NCI-H82 (cell line): ENCODE measurements at regions not wholly inside any gene's neighbourhood (a gene's known extent, or its start where the extent isn't known, plus 50 kb on each side); places are given as distances from the start of the nearest gene placed in this dataset.
"Not testable (repeated sequence)": the region's sequence is repeated elsewhere in the genome, so short reads cannot be mapped to it uniquely, and the experiment has no call there.

ENCODE experiments used
- DNase-seq: peaks from one replicate; lab custom pipeline; 2025; lab: John Stamatoyannopoulos, UW

GRCh38 chr5:2862176-2862575, 110.7 kb upstream of the IRX2 start:
- not testable (repeated sequence) for DNase-seq

GRCh38 chr5:2861605-2862004, 110.1 kb upstream of the IRX2 start:
- DNase-seq, result no peak

DNA sequence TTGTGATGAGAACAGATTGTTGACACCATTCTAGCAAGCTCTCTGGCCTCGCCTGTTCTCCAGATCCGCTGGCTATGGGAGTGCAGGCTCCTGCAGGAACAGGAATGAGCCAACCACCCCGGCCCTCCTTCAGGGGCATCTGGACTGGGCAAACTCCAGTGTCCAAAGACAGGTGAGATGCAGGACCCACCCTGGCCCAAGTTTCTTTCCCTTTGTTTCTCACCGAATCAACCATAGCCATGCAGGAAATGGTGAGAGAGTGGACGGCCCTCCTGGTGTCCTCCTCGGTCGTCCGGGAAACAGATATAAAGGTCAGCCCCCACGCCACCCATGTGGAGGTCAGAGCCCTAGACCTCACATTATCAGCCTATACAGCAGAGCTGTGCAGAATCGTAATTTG, 108.6 kb upstream of the IRX2 start:
- no peak for DNase-seq

DNA sequence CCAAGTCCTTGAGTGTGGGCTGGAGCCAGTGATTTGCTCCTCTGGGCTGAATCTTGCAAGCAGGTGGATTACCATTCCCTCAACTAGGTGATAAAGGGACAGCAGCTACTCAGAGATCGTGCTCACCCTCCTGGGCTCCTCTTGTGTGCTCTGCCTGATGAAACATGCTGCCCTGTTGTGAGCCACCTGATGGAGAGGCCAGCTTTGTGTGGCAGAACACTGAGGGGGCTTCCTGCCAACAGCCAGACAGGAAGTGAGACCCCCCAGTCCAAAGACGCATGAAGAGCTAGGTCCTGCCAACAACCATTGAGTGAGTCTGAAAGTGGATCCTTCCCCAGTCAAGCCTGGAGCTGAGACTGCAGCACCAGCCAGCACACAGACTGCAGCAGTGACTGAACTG, 106.4 kb upstream of the IRX2 start:
- DNase-seq, result no peak

- no peak for DNase-seq
Measured at GRCh38 chr5:2856206-2856605, 104.7 kb upstream of the IRX2 start.

GRCh38 chr5:2852446-2852845, 101.0 kb upstream of the IRX2 start:
- no peak for DNase-seq

GRCh38 chr5:2851895-2852294, 100.4 kb upstream of the IRX2 start:
- DNase-seq, result no peak

DNA sequence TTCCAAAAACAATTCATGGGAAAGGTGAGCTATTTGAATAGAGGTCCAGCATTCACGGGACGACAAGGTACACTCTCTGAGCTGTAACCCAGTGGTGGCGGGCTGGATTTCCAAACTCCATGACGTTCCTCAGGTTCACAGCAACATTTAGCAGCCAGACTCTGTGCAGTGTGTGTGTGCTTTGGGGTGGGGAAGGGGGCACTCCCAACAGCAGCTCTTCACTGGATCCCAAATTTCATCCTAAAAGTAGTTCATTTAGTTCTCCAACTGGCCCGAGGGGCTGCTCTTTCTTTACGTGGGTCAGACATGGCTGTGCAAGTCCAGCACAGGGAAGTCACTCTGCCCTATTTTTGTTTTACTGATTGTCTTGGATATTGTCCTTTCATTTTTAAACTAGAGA, 98.0 kb upstream of the IRX2 start:
- DNase-seq, result no peak

DNA sequence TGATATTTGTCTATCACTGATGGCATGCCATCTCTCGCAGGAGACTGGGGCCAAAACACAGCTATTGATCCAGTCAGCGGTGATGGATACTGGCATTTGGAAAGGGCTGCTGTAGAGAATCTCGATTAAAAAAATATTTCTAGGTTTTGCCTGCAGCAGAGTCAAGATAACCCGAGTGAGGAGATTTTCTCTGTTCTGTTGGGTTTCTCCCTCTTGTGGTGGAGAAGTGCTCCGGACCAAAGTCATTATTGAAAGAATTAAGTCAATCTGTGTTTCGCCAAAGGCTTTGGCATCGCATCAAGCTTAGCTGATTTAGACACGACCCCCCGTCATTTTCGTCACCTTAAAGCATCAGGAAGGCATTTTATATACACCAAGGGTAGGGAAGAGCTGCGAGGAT, 97.1 kb upstream of the IRX2 start:
- DNase-seq, result peak; percentile 15

- no peak for DNase-seq
Measured at GRCh38 chr5:2847608-2848007, 96.1 kb upstream of the IRX2 start.

DNA sequence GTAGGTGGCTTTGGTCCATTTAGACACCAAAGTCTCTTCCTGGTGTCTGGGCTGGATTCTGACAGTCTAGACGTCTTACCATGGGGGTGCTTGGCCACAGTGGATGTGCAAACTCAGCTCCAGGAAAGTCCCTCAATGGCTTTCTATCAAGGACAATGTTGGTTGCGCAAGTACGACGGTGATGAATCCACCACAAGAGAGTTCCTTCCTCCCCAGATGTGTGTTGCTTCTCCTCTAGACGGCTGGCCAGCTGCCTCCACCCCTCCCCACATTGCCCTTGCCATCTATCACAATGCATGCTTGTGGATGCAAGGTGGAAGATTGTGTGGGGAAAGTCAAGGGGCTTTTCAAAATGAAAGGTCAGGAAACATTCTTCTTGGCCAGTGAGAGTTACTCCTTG, 89.7 kb upstream of the IRX2 start:
- DNase-seq, result no peak

DNA sequence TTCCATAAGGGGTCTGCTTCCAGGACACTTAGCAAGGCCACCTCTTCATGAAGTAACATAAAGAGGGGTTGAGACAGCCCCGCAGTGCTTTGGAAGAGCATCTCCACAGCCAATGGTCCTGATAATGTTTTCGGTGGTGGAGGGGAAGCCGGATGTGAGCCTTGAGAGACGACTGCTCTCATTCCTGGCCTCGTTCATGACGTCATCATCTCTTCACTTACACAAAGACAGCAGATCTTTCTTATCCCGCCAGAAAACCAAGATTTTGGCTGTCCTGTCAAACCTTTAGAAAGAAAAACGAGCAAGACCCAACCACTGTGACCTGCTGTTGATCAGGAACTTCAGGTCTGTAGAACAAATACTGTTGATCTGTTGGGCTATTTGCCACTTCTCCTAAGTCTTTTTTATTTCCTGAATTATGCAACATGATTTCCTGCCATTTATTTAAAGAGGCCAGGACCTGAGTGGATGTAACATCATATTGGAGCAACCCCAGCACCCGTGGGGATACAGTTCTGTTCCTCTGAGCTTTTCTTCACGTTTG, 89.0 kb upstream of the IRX2 start:
- DNase-seq, result no peak

DNA sequence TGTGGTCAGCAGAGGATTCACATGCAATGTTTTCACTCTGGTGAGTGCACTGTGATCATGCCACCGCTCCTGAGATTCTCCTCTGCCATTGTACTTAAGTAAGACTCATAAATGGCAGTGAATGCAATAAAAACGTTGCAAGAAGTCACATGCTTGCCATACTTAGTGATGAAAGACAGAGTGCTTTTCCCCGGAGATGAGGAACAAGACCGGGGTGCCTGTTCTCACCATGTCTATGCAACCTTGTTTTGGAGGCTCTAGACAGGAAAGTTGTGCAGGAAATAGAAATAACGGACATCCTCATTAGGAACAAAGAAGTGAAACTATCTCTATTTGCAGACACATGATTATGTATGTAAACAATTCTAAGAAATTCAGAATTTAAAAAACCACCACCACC, 84.7 kb upstream of the IRX2 start:
- no peak for DNase-seq

- DNase-seq, result no peak
Measured at GRCh38 chr5:2833556-2833955, 82.1 kb upstream of the IRX2 start.

DNA sequence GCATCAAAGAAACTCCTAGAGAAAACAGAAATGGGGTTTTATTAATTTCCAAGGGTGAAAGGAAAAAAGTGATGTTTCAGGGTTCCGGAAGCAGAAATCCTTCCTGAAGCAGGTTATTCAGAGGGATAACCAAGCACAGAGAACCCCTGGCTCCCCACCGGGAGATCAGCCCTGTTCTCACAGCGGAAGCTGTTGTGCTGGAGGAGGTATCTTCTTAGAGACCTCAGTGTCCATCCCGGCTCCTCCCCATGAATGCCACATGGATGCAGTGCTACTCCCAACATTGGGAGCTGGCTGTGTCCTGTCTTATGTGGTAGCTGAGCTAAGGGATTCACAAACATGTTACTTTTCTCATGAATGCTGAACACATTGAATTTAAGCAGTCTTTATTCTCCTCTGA, 80.9 kb upstream of the IRX2 start:
- DNase-seq, result no peak

- no peak for DNase-seq
Measured at GRCh38 chr5:2829239-2829638, 77.8 kb upstream of the IRX2 start.

DNA sequence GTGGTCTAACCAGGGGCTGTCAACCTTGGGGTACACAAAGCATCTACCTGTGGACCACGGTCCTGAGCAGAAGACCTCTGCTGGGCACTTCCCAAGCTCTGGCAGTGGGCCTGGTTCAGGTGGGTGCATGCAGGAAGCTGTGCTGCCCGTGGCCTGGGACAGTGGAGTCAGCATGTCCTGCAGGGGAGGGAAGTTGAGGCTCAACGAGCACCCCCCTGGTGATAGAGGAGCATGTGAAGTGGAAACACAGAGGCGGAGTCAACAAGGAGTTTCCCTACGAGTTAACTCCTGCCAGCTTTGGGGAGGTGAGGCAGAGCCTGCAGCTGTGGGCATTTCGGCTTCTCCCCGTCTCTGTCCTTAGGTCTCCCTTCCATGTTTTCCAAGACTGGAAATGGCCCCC, 67.5 kb upstream of the IRX2 start:
- no peak for DNase-seq

DNA sequence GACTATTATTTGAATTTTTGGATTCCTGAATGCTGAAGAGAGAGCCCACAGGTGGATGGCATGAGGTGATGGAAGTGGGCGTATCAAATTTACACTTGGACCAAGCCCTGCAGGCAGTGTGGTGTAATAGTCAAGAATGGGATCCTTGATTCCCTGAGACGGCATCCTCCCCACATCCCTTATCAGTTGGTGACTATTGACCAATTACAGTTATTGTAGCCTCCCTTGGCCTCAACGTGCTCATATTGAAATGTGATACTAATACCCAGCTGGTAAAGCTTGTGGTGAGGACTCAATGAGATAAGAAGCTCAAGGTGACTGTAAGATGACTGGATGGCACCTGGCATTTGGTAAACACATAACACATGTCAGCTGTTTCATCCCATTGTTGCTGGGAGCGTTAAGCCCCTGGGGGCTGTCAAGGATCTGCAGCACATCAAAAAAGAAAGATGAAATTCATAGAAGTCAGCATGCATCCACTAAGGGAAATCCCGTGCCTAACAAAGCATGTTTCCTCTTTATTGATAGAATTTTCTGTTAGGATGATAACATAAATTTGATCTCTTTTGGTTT, 65.6 kb upstream of the IRX2 start:
- DNase-seq, result peak; percentile 93

- no peak for DNase-seq
Measured at GRCh38 chr5:2813678-2814077, 62.2 kb upstream of the IRX2 start.

GRCh38 chr5:2810644-2811043, 59.2 kb upstream of the IRX2 start:
- DNase-seq, result no peak

DNA sequence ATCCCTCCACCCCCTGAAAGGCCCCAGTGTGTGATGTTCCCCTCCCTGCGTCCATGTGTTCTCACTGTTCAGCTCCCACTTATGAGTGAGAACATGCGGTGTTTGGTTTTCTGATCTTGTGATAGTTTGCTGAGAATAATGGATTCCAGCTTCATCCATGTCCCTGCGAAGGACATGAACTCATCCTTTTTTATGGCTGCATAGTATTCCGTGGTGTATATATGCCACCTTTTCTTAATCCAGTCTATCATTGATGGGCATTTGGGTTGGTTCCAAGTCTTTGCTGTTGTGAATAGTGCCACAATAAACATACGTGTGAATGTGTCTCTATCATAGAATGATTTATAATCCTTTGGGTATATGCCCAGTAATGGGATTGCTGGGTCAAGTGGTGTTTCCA, 55.8 kb upstream of the IRX2 start:
- not testable (repeated sequence) for DNase-seq

DNA sequence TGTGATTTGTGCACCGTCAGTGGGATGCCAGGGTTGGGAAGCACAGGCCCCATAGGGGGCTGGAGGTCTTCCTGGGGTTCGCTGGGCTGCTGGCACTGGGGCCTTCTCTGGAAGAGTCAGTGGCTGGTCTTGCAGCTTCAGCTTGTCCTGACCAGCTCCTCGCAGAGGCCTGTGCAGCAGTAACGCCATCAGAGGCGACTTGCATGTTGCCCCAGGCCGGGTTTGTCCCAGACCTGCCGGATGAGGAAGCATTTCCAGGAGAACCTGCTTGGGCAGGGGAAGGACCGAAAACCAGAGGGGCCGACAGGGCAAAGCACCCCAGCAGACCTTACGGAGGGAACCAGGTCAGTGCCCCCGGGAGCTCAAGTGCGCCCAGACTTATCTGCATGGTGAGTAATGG, 54.7 kb upstream of the IRX2 start:
- no peak for DNase-seq

- no peak for DNase-seq
Measured at GRCh38 chr5:2805080-2805479, 53.6 kb upstream of the IRX2 start.

DNA sequence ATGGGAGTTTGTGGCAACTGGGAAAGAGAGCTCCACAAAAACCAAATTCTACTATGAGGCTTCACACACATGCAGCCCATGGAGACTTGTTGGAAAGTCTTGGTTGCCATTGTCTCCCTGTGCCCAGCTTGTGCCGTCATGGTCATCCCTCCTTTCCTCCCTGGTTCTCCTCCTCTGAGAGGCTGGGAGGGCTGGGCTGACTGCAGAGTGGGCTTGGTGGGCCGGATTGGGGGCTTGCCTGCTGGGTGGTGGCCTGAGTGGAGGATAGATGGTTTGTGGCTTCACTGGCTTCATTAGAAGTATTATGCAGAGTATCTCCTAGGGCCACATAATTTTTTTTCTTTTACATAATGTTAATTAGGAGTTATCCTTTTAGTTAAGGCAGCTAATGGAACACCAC, 52.3 kb upstream of the IRX2 start:
- no peak for DNase-seq
